K562 (cell line): ENCODE measurements at regions not wholly inside any gene's neighbourhood (a gene's known extent, or its start where the extent isn't known, plus 50 kb on each side); places are given as distances from the start of the nearest gene placed in this dataset.

ENCODE experiments used
- ARID4B ChIP-seq: sonication (generic); formaldehyde crosslinking; IDR thresholded peaks from 2 replicates; pipeline ENCODE4 v1.8.0; 2022; ENCODE audit warnings: mild to moderate bottlenecking, missing genetic modification reagents
- ATF3 ChIP-seq, 2 experiments: fragments of 450-650 bp in 1 of 2; sonication (generic) in 1 of 2; formaldehyde crosslinking in 1 of 2; IDR thresholded peaks in 1 of 2; conservative IDR thresholded peaks in 1 of 2; 2 replicates each; pipeline versions ENCODE4 v1.6.1 to v1.8.1; 2016 to 2023; ENCODE audit warnings: mild to moderate bottlenecking in 2 of 2, moderate library complexity in 2 of 2, inconsistent platforms in 1 of 2, missing genetic modification reagents in 1 of 2
- CUX1 ChIP-seq: fragments of 200-800 bp; sonication (Bioruptor generic); IDR thresholded peaks from 2 replicates; pipeline ENCODE4 v1.6.1; 2016; ENCODE audit warnings: missing genetic modification characterization, missing compliant biosample characterization
- NR3C1 ChIP-seq: sonication (generic); formaldehyde crosslinking; IDR thresholded peaks from 2 replicates; pipeline ENCODE4 v1.8.1; 2022; ENCODE audit warnings: missing genetic modification reagents

GRCh38 chr5:112083623-112084022 is 326.6 kb upstream of the NREP start (continued):
- TF ChIP-seq ARID4B (CRISPR knock-in tag) (no peak), CUX1 (CRISPR knock-in tag) (no peak), ATF3 (IDR thresholded peaks at IDR 0.05) (no peak), ATF3 (CRISPR knock-in tag; conservative IDR thresholded peaks at IDR 0.05) (no peak), NR3C1 (CRISPR knock-in tag) (no peak)
